Thyroid gland (tissue), 4 donors: ENCODE measurements at regions not wholly inside any gene's neighbourhood (a gene's known extent, or its start where the extent isn't known, plus 50 kb on each side); places are given as distances from the start of the nearest gene placed in this dataset.

ENCODE experiments used
- CTCF ChIP-seq, 6 experiments: fragments of 200-600 bp in 3 of 6; fragments of 450-650 bp in 3 of 6; sonication (generic) in 3 of 6; IDR thresholded peaks; one replicate each; pipeline ENCODE4 v1.5.1; 2016 to 2019; ENCODE audit warnings: antibody characterized with exemption in 6 of 6, mild to moderate bottlenecking in 2 of 6, inconsistent platforms in 1 of 6, moderate library complexity in 1 of 6
- POLR2A ChIP-seq, 2 donors: fragments of 450-650 bp; IDR thresholded peaks; one replicate each; pipeline ENCODE4 v1.6.1; 2017; ENCODE audit warnings: antibody characterized with exemption in 2 of 2, mild to moderate bottlenecking in 2 of 2, moderate library complexity in 1 of 2

DNA sequence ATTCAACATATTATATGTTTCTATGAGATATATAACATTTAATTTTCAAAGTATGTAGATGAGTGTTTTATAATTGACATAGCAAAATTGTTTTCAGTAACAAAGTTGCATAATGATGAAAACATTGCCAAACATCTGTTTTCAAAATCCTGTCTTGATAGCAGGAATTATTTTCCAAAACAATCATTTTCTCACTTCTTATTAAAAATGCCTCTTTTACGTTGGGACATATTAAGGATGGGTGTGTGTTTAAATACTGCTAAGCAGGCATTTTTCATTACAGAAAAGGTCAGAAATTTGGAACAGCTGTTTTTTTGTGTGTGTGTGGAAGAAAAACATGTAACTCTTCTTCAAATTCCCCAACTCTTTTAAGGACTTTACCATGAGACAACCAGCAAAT lies 452.0 kb downstream of the SPRY1 start:
- TF ChIP-seq CTCF (IDR thresholded peaks at IDR 0.05): no peak
- TF ChIP-seq POLR2A (IDR thresholded peaks at IDR 0.05): no peak
